Right lobe of liver (tissue), 6 donors: ENCODE measurements at regions not wholly inside any gene's neighbourhood (a gene's known extent, or its start where the extent isn't known, plus 50 kb on each side); places are given as distances from the start of the nearest gene placed in this dataset.

Source experiments
- ATAC-seq, 4 donors: fragments of 200-7000 bp; cut with Tn5 transposase; one replicate each; pipeline ENCODE4 v1.9.1; 2020; ENCODE audit warnings: mild to moderate bottlenecking in 4 of 4, moderate library complexity in 4 of 4
- DNase-seq, 3 donors: peaks; one replicate each; pipeline ENCODE4 v3.0.0-alpha.2; 2020
- H3K27ac ChIP-seq, 3 donors: fragments of 200-600 bp; one replicate each; pipeline ENCODE4 v1.8.0; 2022
- H3K27me3 ChIP-seq, 2 donors: fragments of 200-600 bp; one replicate each; pipeline ENCODE4 v1.8.0; 2022
- H3K36me3 ChIP-seq, 4 donors: fragments of 200-600 bp; sonication (generic) in 1 of 4; one replicate each; pipeline versions ENCODE4 v1.5.1 to v1.8.0; 2017 to 2022; ENCODE audit warnings: control low read depth in 1 of 4
- H3K4me1 ChIP-seq, 4 donors: fragments of 200-600 bp; sonication (generic) in 1 of 4; one replicate each; pipeline versions ENCODE4 v1.5.1 to v1.8.0; 2017 to 2022; ENCODE audit warnings: control low read depth in 1 of 4
- H3K4me3 ChIP-seq, 3 donors: fragments of 200-600 bp; one replicate each; pipeline ENCODE4 v1.8.0; 2022
- H3K9me3 ChIP-seq, 4 donors: fragments of 200-600 bp; sonication (generic) in 1 of 4; one replicate each; pipeline versions ENCODE4 v1.5.1 to v1.8.0; 2017 to 2022; ENCODE audit warnings: control low read depth in 1 of 4
- POLR2A ChIP-seq: fragments of 450-650 bp; IDR thresholded peaks from one replicate; pipeline ENCODE4 v1.6.1; 2017; ENCODE audit warnings: antibody characterized with exemption, mild to moderate bottlenecking
- WGBS: methylation state at CpG from one replicate; pipeline ENCODE4 v1.1.6; 2018; ENCODE audit warnings: low coverage, low lambda C conversion rate; ENCODE audit not compliant: insufficient coverage; ENCODE audit errors: missing lambda C conversion rate; 5-methylcytosine and 5-hydroxymethylcytosine counted together
- intact Hi-C, 2 donors: fragments of 100-400 bp; cut with DNase I; formaldehyde crosslinking; loops; one replicate each; pipeline versions ENCODE4 v1.11.2 to v1.14.1; 2022
- TF ChIP-seq, protein P1 (sequence below), 4 donors: fragments of 200-600 bp in 3 of 4; fragments of 450-650 bp in 1 of 4; IDR thresholded peaks; one replicate each; pipeline versions ENCODE4 v1.5.1 to v1.8.0; 2016 to 2022; ENCODE audit warnings: antibody characterized with exemption in 4 of 4, mild to moderate bottlenecking in 2 of 4
- donor health status: DM: no; HTN: yes; CAD: no.
- donor health status: DM: no; HTN: no; CAD: no.
- donor health status: DM: no; HTN: no; CAD: no.
- donor health status: DM: no; HTN: yes; CAD: no.
- donor health status: DM: no; HTN: yes; CAD: no.

DNA sequence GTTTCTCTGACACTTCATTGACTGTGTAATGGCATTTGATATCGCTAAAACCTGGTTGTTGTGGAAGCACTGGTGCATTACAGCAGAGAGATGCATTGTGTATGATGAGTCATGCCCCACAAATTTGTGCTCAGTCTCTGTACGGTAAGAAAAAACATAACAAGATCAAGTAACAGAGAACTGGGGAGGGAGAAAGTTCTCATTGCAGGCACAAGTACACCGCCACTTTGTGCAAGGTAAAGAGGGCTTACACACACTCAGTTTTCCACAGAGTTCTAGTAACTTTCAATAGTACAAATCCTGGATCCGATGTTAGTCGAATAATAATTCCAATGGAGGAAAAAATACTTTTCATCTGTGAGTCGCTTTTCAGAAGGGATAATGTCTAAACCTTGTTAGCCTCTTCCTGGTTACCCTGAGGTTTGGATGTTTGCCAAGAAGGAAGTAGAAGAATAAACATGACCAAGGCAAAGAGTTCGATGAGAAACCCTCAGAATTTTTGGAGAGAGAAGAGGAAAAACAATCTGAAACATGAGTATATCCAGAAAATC is 512.5 kb upstream of the SLIT2 start:
- H3K27me3 ChIP-seq = no peaks in the 10 kb centered on the region
- no peaks in the 10 kb centered on the region for H3K36me3 ChIP-seq
- no peak overlapping the region for H3K4me3 ChIP-seq
- no peak for ATAC-seq
- no peaks in the 10 kb centered on the region for H3K9me3 ChIP-seq
- TF ChIP-seq, protein P1, sequence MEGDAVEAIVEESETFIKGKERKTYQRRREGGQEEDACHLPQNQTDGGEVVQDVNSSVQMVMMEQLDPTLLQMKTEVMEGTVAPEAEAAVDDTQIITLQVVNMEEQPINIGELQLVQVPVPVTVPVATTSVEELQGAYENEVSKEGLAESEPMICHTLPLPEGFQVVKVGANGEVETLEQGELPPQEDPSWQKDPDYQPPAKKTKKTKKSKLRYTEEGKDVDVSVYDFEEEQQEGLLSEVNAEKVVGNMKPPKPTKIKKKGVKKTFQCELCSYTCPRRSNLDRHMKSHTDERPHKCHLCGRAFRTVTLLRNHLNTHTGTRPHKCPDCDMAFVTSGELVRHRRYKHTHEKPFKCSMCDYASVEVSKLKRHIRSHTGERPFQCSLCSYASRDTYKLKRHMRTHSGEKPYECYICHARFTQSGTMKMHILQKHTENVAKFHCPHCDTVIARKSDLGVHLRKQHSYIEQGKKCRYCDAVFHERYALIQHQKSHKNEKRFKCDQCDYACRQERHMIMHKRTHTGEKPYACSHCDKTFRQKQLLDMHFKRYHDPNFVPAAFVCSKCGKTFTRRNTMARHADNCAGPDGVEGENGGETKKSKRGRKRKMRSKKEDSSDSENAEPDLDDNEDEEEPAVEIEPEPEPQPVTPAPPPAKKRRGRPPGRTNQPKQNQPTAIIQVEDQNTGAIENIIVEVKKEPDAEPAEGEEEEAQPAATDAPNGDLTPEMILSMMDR (IDR thresholded peaks at IDR 0.05) = no peak
- no peak for TF ChIP-seq POLR2A
- intact Hi-C loops = no loop called here
- DNase-seq = no peak
- H3K4me1 ChIP-seq = no peaks in the 10 kb centered on the region
- H3K27ac ChIP-seq = no peak overlapping the region
- 43% methylated on average over 7 of the region's 7 CpGs for WGBS

DNA sequence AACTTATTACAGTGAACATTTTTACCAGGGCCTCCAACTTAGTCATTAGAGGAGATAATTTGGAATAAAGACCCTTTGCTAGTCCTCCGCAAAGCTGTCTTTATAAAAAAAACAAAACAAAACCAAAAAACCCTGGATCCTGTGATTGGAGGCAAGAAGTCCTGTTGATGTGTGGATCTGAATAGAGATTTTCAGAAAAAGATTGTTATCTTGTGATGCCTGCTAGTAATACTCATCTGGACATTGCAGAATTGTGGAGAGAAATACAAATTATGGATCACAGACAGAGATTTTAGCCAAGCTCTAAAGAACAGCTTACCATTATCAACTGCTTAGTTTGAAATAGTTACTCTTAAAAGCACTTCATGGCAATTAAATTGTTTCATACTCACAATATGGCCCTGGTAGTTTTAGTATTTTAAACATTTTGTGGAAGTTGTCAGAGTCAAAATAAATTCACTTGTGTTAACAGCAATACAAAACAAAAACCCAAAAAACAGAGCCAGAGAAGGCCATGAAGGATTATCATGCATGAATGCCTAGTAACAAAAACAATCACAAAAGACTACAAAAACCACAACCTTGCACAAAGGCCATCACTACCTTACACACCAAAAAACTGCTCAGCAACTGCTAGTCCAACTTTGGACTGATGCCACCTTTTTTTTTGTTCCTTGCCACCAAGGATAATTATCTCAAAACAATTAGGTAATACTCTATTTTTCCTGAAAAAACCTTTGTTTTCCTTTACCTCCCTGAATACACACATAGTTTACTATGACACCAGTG is 514.5 kb upstream of the SLIT2 start:
- no peaks in the 10 kb centered on the region for H3K4me1 ChIP-seq
- TF ChIP-seq, protein P1 (IDR thresholded peaks at IDR 0.05) = no peak
- TF ChIP-seq POLR2A = no peak
- ATAC-seq (no peak), DNase-seq (no peak)
- H3K9me3 ChIP-seq = no peaks in the 10 kb centered on the region
- WGBS = 79% methylated on average over 1 of the region's 1 CpG
- no peak overlapping the region for H3K27ac ChIP-seq
- intact Hi-C loops = no loop called here
- no peak overlapping the region for H3K4me3 ChIP-seq
- H3K27me3 ChIP-seq = no peaks in the 10 kb centered on the region
- no peaks in the 10 kb centered on the region for H3K36me3 ChIP-seq

- no peaks in the 10 kb centered on the region for H3K27me3 ChIP-seq
- H3K27ac ChIP-seq = no peak overlapping the region
- DNase-seq (no peak), ATAC-seq (no peak)
- H3K4me1 ChIP-seq = no peaks in the 10 kb centered on the region
- no peak for TF ChIP-seq POLR2A
- TF ChIP-seq, protein P1 (IDR thresholded peaks at IDR 0.05) = no peak
- intact Hi-C loops = no loop called here
- H3K36me3 ChIP-seq = no peaks in the 10 kb centered on the region
- no peak overlapping the region for H3K4me3 ChIP-seq
- no peaks in the 10 kb centered on the region for H3K9me3 ChIP-seq
Measured at GRCh38 chr4:19735012-19735411, 516.7 kb upstream of the SLIT2 start.

DNA sequence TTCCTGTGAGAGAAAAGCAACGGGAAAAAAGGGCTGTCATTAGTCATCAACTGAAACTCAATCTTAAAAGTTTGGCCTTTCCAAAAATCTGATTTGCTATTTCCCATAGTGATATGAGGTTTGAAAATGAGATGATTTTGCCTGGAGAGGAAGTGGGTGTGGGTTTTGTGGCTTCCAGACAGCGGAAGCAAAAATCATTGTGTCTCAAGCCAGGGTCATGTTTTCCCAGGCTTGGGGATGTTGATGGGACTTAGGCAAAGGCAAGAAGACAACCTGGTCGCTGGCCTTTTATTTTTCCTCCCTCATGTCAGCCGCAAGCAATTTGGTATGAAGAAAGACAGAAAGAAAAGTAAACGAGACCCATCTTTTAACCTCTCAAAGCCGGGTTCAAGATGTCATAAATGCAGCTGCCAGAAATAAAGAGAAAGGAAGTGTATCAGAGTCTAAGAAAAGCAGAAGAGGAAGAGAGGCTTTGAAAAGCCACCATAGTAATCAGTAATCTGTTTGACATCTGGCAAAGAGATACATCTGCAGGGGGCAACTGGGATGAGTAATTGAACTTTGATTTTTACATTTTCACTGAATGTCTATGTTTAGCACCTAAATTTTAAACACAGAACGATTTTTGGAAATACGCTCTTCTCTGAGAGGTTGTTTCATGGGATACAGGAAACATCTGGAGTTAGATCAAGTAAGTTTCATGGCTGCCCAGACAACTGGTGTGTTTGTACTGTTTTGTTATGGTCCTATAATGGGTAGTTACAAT is 521.6 kb upstream of the SLIT2 start:
- intact Hi-C loops = no loop called here

More for the DNA sequence above, 521.6 kb upstream of the SLIT2 start:
- no peak for TF ChIP-seq POLR2A
- TF ChIP-seq, protein P1 (IDR thresholded peaks at IDR 0.05) = no peak
- WGBS = 22% methylated on average over 8 of the region's 8 CpGs
- DNase-seq = no peak
- ATAC-seq = peak in 3 of 4 donors; percentile 27 to 30 (median 28)
- Histone ChIP-seq H3K9me3 (no peaks in the 10 kb centered on the region), H3K4me3 (no peak overlapping the region), H3K27ac (no peak overlapping the region), H3K4me1 (no peaks in the 10 kb centered on the region), H3K36me3 (no peaks in the 10 kb centered on the region), H3K27me3 (no peaks in the 10 kb centered on the region)
